ENCODE measurements at regions not wholly inside any gene's neighbourhood (a gene's known extent, or its start where the extent isn't known, plus 50 kb on each side); places are given as distances from the start of the nearest gene placed in this dataset.

DNA sequence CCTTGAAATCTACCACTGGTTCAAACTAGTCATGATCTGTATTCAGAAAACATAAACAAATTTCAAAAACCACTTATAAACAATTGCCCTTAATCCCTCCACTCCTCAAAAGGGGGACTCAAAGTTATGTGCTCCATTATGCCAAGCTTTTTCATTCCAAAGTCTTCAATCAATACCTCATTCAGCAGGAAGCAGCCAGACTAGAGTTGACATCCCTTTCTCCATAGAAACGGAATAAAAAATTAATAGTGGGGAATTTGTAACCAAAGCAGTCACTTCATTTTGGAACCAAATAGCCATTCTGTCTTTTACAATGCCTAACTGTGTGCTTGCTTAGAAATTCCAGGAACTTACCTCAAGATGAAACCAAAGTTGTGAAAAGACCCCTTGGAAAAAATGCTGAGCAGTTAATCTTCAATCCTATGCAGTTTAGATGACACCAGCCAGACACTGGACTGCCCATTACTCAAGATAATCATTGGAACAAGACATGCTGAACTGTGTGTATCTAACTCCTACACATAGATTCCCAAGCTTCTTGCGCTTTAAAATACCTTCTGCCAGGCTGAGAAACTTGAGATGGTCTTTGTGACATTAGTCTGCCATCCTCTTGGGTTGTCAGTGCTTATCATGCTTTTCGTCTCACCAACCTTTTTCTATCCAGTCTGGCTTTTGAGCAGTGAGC lies 406.2 kb downstream of the PLOD2 start:
- Histone ChIP-seq H3K4me3 (no peak overlapping the region), H3K27ac (no peak overlapping the region), H3K36me3 (no peaks in the 10 kb centered on the region), H3K27me3 (no peaks in the 10 kb centered on the region), H3K4me1 (no peaks in the 10 kb centered on the region), H3K9me3 (no peaks in the 10 kb centered on the region)
- intact Hi-C loops (cut with DNase I), result no loop called here
- TF ChIP-seq, protein P1, sequence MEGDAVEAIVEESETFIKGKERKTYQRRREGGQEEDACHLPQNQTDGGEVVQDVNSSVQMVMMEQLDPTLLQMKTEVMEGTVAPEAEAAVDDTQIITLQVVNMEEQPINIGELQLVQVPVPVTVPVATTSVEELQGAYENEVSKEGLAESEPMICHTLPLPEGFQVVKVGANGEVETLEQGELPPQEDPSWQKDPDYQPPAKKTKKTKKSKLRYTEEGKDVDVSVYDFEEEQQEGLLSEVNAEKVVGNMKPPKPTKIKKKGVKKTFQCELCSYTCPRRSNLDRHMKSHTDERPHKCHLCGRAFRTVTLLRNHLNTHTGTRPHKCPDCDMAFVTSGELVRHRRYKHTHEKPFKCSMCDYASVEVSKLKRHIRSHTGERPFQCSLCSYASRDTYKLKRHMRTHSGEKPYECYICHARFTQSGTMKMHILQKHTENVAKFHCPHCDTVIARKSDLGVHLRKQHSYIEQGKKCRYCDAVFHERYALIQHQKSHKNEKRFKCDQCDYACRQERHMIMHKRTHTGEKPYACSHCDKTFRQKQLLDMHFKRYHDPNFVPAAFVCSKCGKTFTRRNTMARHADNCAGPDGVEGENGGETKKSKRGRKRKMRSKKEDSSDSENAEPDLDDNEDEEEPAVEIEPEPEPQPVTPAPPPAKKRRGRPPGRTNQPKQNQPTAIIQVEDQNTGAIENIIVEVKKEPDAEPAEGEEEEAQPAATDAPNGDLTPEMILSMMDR (IDR thresholded peaks at IDR 0.05), result no peak
- TF ChIP-seq POLR2AphosphoS5 (IDR thresholded peaks at IDR 0.05; ENCODE audit: insufficient read depth in 1 of 2, low read depth in 1 of 2), result no peak
- TF ChIP-seq POLR2A (IDR thresholded peaks at IDR 0.05), result no peak
- no peak for DNase-seq (ENCODE audit: extremely low spot score in 2 of 2)

DNA sequence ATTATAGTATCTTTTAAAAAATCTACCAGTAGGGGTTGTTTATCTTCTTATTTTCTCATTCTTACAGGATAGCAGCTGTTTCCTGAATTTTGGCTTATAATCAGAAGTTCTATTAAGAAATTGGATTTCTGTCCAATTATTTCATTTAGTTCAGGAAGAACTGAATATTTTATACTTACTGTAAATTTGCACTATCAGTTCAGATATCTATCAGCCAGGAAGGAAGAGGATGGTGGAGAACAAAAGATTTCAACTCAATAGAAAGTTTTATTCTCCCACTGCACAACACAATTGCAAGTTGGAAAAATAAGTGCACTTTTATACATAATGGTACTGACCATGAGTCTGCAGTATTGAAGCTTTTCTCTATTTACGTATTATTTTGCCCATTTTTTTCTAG lies 400.9 kb downstream of the PLOD2 start:
- TF ChIP-seq POLR2AphosphoS5 (IDR thresholded peaks at IDR 0.05; ENCODE audit: insufficient read depth in 1 of 2, low read depth in 1 of 2) (no peak), POLR2A (IDR thresholded peaks at IDR 0.05) (no peak)
- TF ChIP-seq, protein P1 (IDR thresholded peaks at IDR 0.05), result no peak
- no peaks in the 10 kb centered on the region for H3K4me1 ChIP-seq
- H3K36me3 ChIP-seq, result no peaks in the 10 kb centered on the region
- no peak overlapping the region for H3K27ac ChIP-seq
- no peak overlapping the region for H3K4me3 ChIP-seq
- H3K27me3 ChIP-seq, result no peaks in the 10 kb centered on the region
- no peaks in the 10 kb centered on the region for H3K9me3 ChIP-seq
- intact Hi-C loops (cut with DNase I), result no loop called here
- no peak for DNase-seq (ENCODE audit: extremely low spot score in 2 of 2)

DNA sequence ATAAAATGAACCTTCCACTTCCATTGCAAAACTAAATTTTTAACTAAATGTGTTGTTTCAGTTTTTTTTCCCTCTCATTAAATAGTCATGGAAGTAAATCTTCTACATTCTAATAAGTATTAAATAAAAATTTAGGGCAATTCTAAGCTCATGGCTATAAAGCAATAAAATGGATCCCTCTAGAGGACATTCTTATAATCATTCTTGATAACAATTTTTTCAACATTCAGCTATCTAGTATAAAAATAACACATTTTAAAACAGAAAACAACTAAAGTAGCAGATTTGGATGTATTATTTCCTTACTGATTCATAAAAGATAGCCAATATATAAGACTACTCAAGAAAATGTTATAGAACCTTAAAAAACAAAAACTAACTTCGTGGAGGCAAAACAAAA lies 393.1 kb downstream of the PLOD2 start:
- intact Hi-C loops (cut with DNase I), result no loop called here
- DNase-seq (ENCODE audit: extremely low spot score in 2 of 2), result no peak
- no peak overlapping the region for H3K4me3 ChIP-seq

DNA sequence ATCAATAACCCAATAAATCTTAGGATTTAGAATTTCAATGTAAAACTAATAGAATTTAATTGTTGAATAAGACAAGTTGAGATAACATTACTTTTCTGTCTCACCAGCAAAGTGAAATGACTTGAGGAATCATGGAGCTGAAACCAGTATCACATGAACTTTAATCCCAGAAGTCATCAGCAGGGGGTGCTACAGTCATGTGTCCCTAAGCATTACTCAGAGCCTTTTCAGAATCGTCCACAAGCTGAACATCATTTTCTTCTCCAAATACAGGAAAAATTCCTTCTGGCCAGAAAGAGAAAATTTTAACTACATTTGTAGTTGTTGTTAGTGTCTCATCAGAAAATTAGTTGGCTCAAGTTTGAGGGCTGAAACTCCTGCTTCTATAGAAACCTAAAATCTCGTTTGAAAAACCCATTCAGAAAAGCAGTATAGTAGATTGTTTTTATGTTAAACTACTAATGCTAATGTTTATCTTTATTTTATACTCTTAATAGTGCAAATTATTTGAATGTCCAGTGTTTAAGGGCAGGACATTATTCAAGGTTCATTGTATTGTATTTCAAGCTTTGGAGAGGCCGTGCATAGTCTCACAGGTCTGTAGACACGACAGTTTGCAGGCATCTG lies 384.1 kb downstream of the PLOD2 start:
- no peaks in the 10 kb centered on the region for H3K9me3 ChIP-seq
- no peak overlapping the region for H3K27ac ChIP-seq
- DNase-seq (ENCODE audit: extremely low spot score in 2 of 2), result no peak
- H3K4me1 ChIP-seq, result no peaks in the 10 kb centered on the region
- intact Hi-C loops (cut with DNase I), result no loop called here
- no peak for TF ChIP-seq POLR2A (IDR thresholded peaks at IDR 0.05)
- TF ChIP-seq, protein P1 (IDR thresholded peaks at IDR 0.05), result peak in 2 of 3 experiments; percentile 43 to 46
- no peaks in the 10 kb centered on the region for H3K27me3 ChIP-seq
- H3K4me3 ChIP-seq, result no peak overlapping the region
- no peaks in the 10 kb centered on the region for H3K36me3 ChIP-seq

More for the DNA sequence above, 393.1 kb downstream of the PLOD2 start:
- no peaks in the 10 kb centered on the region for H3K4me1 ChIP-seq
- TF ChIP-seq, protein P1 (IDR thresholded peaks at IDR 0.05), result no peak
- TF ChIP-seq POLR2AphosphoS5 (IDR thresholded peaks at IDR 0.05; ENCODE audit: insufficient read depth in 1 of 2, low read depth in 1 of 2) (no peak), POLR2A (IDR thresholded peaks at IDR 0.05) (no peak)
- no peaks in the 10 kb centered on the region for H3K9me3 ChIP-seq
- no peaks in the 10 kb centered on the region for H3K27me3 ChIP-seq
- H3K27ac ChIP-seq, result no peak overlapping the region
- no peaks in the 10 kb centered on the region for H3K36me3 ChIP-seq

DNA sequence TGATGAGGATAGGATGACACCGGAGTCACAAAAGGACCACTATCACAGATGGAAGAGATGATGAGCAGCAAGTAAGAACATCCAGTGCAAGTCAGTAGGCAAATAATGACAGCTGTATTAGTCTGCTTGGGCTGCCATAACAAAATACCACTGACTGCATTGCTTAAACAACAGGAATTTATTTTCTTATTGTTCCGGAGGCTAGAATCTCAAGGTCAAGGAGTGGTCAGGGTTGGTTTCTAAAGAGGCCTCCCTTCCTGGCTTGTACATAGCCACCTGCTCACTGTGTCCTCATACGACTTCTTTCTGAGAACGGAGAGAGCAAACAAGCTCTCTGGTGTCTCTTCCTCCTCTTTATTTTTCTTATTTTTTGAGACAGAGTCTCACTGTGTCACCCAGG lies 380.7 kb downstream of the PLOD2 start:
- TF ChIP-seq POLR2A (IDR thresholded peaks at IDR 0.05) (no peak), POLR2AphosphoS5 (IDR thresholded peaks at IDR 0.05; ENCODE audit: insufficient read depth in 1 of 2, low read depth in 1 of 2) (no peak)
- TF ChIP-seq, protein P1 (IDR thresholded peaks at IDR 0.05), result no peak
- H3K27me3 ChIP-seq, result no peaks in the 10 kb centered on the region
- no peak for DNase-seq (ENCODE audit: extremely low spot score in 2 of 2)
- no peaks in the 10 kb centered on the region for H3K36me3 ChIP-seq
- no peak overlapping the region for H3K27ac ChIP-seq
- no peak overlapping the region for H3K4me3 ChIP-seq
- intact Hi-C loops (cut with DNase I), result no loop called here
- no peaks in the 10 kb centered on the region for H3K4me1 ChIP-seq
- no peaks in the 10 kb centered on the region for H3K9me3 ChIP-seq
